Endothelial cell of hepatic sinusoid (primary cell): ENCODE measurements at regions not wholly inside any gene's neighbourhood (a gene's known extent, or its start where the extent isn't known, plus 50 kb on each side); places are given as distances from the start of the nearest gene placed in this dataset.
"Not testable (repeated sequence)": the region's sequence is repeated elsewhere in the genome, so short reads cannot be mapped to it uniquely, and the experiment has no call there.

Experiments
- in situ Hi-C: cut with HindIII; loops from 2 replicates; pipeline ENCODE4 v1.10.0; 2017; ENCODE audit warnings: low sequenced_read_pairs

GRCh38 chr18:60319129-60319528 is 53.4 kb downstream of the MC4R start:
- in situ Hi-C loops, result no loop called here

- in situ Hi-C loops, result no loop called here
Measured at GRCh38 chr18:60311676-60312360, 60.8 kb downstream of the MC4R start.

- in situ Hi-C loops, result no loop called here
Measured at GRCh38 chr18:60295674-60296073, 76.9 kb downstream of the MC4R start.

GRCh38 chr18:60292186-60292585 is 80.4 kb downstream of the MC4R start:
- in situ Hi-C loops, result no loop called here

GRCh38 chr18:60279391-60279790 is 93.2 kb downstream of the MC4R start:
- in situ Hi-C loops, result no loop called here

GRCh38 chr18:60277855-60278480 is 94.6 kb downstream of the MC4R start:
- in situ Hi-C loops, result no loop called here

- in situ Hi-C loops, result no loop called here
Measured at GRCh38 chr18:60267391-60268058, 105.0 kb downstream of the MC4R start.

- in situ Hi-C loops, result no loop called here
Measured at GRCh38 chr18:60266558-60266957, 106.0 kb downstream of the MC4R start.

- in situ Hi-C loops, result no loop called here
Measured at GRCh38 chr18:60259052-60259681, 113.4 kb downstream of the MC4R start.

GRCh38 chr18:60249388-60249787 is 123.2 kb downstream of the MC4R start:
- in situ Hi-C loops, result no loop called here

GRCh38 chr18:60248336-60249330 is 123.9 kb downstream of the MC4R start:
- in situ Hi-C loops, result no loop called here

GRCh38 chr18:60247103-60247502 is 125.5 kb downstream of the MC4R start:
- in situ Hi-C loops, result no loop called here

GRCh38 chr18:60246606-60247005 is 126.0 kb downstream of the MC4R start:
- in situ Hi-C loops, result no loop called here

- in situ Hi-C loops, result no loop called here
Measured at GRCh38 chr18:60245096-60245495, 127.5 kb downstream of the MC4R start.

- in situ Hi-C loops, result not testable (repeated sequence)
Measured at GRCh38 chr18:60239024-60239710, 133.4 kb downstream of the MC4R start.

GRCh38 chr18:60235164-60235563 is 137.4 kb downstream of the MC4R start:
- in situ Hi-C loops, result no loop called here

GRCh38 chr18:60232541-60232940 is 140.0 kb downstream of the MC4R start:
- in situ Hi-C loops, result no loop called here

GRCh38 chr18:60228609-60229595 is 143.7 kb downstream of the MC4R start:
- in situ Hi-C loops, result no loop called here

GRCh38 chr18:60215432-60215831 is 157.1 kb downstream of the MC4R start:
- in situ Hi-C loops, result no loop called here
